ENCODE measurements at regions not wholly inside any gene's neighbourhood (a gene's known extent, or its start where the extent isn't known, plus 50 kb on each side); places are given as distances from the start of the nearest gene placed in this dataset.

DNA sequence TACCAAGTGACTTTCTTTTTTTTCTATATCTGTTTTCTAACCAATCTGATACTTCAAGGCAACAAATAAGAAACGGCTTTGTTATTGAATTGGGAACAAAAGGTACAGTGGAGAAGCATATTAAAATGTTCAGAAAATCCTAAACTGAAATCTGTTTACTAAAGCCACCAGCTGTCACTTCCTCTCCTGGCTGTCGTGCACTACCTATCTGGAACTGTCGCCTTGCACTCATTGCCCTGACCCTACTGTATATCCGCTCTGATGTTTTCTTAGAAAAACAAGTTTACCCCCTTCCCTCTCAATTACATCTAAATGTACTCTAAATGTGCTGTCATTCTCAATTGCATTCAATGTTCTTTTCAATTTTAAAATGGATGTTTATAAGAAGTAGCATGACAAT, 439.8 kb upstream of the ARRDC4 start:
- DNase-seq: no peak
- Histone ChIP-seq H3K4me2 (ENCODE audit: low read depth, low read length) (no peak overlapping the region), H4K20me1 (ENCODE audit: insufficient read depth, low read length) (no peaks in the 10 kb centered on the region), H3K4me3 (ENCODE audit: low read length) (no peak overlapping the region), H3K36me3 (replicated peaks; ENCODE audit: insufficient read depth, low read length) (no peaks in the 10 kb centered on the region), H3F3A (ENCODE audit: insufficient read depth, low read length) (no peaks in the 10 kb centered on the region), H3K9me3 (replicated peaks; ENCODE audit: insufficient read depth, low read length) (no peaks in the 10 kb centered on the region), H3K4me1 (ENCODE audit: low read length) (no peaks in the 10 kb centered on the region), H3K79me2 (ENCODE audit: low read length) (no peaks in the 10 kb centered on the region), H2AFZ (ENCODE audit: low read length) (no peak overlapping the region), H3K27ac (ENCODE audit: low read length) (no peak overlapping the region), H3K27me3 (replicated peaks; ENCODE audit: insufficient read depth, low read length) (no peaks in the 10 kb centered on the region), H3K9me2 (replicated peaks; ENCODE audit: insufficient read depth, low read length) (no peaks in the 10 kb centered on the region), H3K9ac (ENCODE audit: low read length) (no peak overlapping the region)
- TF ChIP-seq, protein P1, sequence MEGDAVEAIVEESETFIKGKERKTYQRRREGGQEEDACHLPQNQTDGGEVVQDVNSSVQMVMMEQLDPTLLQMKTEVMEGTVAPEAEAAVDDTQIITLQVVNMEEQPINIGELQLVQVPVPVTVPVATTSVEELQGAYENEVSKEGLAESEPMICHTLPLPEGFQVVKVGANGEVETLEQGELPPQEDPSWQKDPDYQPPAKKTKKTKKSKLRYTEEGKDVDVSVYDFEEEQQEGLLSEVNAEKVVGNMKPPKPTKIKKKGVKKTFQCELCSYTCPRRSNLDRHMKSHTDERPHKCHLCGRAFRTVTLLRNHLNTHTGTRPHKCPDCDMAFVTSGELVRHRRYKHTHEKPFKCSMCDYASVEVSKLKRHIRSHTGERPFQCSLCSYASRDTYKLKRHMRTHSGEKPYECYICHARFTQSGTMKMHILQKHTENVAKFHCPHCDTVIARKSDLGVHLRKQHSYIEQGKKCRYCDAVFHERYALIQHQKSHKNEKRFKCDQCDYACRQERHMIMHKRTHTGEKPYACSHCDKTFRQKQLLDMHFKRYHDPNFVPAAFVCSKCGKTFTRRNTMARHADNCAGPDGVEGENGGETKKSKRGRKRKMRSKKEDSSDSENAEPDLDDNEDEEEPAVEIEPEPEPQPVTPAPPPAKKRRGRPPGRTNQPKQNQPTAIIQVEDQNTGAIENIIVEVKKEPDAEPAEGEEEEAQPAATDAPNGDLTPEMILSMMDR (IDR thresholded peaks at IDR 0.05; ENCODE audit: low read length): no peak
- TF ChIP-seq EZH2 (optimal IDR thresholded peaks at IDR 0.05; ENCODE audit: low read depth, low read length) (no peak), EZH2phosphoT487 (IDR thresholded peaks at IDR 0.05; ENCODE audit: low read length) (no peak)

DNA sequence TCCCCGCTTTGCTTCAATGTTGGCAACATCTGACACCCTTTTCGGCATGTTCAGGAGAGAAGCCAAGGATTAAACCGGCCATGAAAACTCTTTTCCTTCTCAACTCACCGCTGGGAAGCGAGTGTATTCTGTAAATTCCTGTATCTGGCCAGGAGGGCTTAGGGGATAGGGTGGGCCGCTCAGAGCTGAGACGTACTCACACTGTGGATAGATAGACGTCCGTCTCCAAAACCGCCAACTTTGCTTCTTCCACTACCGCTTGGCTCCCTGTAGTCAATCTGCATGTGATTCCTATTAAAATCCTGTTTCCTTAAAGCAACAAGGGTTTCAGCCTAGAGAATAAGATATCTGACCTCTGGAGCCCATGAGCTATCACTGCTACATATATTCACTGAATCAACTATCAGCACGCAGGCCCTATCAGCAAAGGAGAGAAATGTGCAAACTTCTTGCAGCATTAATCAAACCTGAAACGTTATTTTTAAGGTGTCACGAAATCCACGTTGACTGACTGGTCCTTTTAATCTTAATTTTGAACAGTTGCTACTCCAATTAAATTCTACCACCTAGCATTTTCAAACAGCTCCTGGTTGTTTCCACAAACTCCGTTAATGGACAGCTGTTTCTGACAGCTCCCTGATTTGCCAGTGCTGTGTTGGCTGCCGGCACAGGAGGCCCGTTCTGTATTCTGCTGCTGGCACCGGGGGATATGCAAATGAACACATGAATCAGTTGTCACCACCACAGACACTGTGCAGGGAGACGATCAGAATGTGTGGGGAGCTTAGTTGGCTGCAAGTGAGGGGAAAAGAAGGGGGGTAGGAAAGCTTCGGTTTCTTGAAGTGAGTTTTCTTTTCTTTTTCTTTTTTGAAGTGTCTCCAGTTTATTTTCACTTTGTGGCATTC, 438.9 kb upstream of the ARRDC4 start:
- Histone ChIP-seq H3K9ac (ENCODE audit: low read length) (no peak overlapping the region), H3K36me3 (replicated peaks; ENCODE audit: insufficient read depth, low read length) (no peaks in the 10 kb centered on the region), H3K27ac (ENCODE audit: low read length) (no peak overlapping the region), H3K9me3 (replicated peaks; ENCODE audit: insufficient read depth, low read length) (no peaks in the 10 kb centered on the region), H3K9me2 (replicated peaks; ENCODE audit: insufficient read depth, low read length) (no peaks in the 10 kb centered on the region), H3K79me2 (ENCODE audit: low read length) (no peaks in the 10 kb centered on the region), H2AFZ (ENCODE audit: low read length) (peak overlapping the region; percentile 46; the same call in 1 of the 2 replicates), H3K27me3 (replicated peaks; ENCODE audit: insufficient read depth, low read length) (no peaks in the 10 kb centered on the region), H3K4me1 (ENCODE audit: low read length) (no peaks in the 10 kb centered on the region), H3K4me3 (ENCODE audit: low read length) (no peak overlapping the region), H4K20me1 (ENCODE audit: insufficient read depth, low read length) (no peaks in the 10 kb centered on the region), H3K4me2 (ENCODE audit: low read depth, low read length) (peak overlapping the region; percentile 21), H3F3A (ENCODE audit: insufficient read depth, low read length) (no peaks in the 10 kb centered on the region)
- DNase-seq: peak; percentile 37
- TF ChIP-seq, protein P1 (IDR thresholded peaks at IDR 0.05; ENCODE audit: low read length): no peak
- TF ChIP-seq EZH2phosphoT487 (IDR thresholded peaks at IDR 0.05; ENCODE audit: low read length) (no peak), EZH2 (optimal IDR thresholded peaks at IDR 0.05; ENCODE audit: low read depth, low read length) (no peak)

DNA sequence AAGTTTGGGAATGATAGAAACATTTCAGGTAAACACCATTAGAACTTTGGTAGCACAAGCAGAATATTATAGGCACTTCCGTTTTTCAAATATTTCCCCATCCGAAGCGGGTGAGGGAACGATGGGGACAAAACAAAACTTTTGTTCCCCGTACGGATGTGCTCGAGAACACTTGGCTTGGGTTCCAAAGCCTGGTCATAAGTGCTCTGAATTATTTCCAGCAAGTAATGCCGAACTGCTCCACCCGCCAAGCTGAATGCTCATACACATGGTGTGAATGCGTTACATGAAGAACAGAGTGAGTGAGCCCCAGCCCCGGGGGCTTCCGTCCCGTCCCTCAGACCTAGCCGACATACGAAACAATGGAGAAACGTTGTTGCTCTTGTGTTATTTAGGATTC, 438.2 kb upstream of the ARRDC4 start:
- H3K9ac ChIP-seq (ENCODE audit: low read length): no peak overlapping the region
- H3K27ac ChIP-seq (ENCODE audit: low read length): no peak overlapping the region
- no peak for DNase-seq
- H3K9me3 ChIP-seq (replicated peaks; ENCODE audit: insufficient read depth, low read length): no peaks in the 10 kb centered on the region
- no peak overlapping the region for H3K4me3 ChIP-seq (ENCODE audit: low read length)
- no peaks in the 10 kb centered on the region for H3K79me2 ChIP-seq (ENCODE audit: low read length)
- H2AFZ ChIP-seq (ENCODE audit: low read length): peak overlapping the region; percentile 46; the same call in 1 of the 2 replicates
- H3K4me2 ChIP-seq (ENCODE audit: low read depth, low read length): peak overlapping the region; percentile 21
- no peaks in the 10 kb centered on the region for H3K9me2 ChIP-seq (replicated peaks; ENCODE audit: insufficient read depth, low read length)
- H3K4me1 ChIP-seq (ENCODE audit: low read length): no peaks in the 10 kb centered on the region
- no peaks in the 10 kb centered on the region for H4K20me1 ChIP-seq (ENCODE audit: insufficient read depth, low read length)
- no peaks in the 10 kb centered on the region for H3K27me3 ChIP-seq (replicated peaks; ENCODE audit: insufficient read depth, low read length)
- no peaks in the 10 kb centered on the region for H3F3A ChIP-seq (ENCODE audit: insufficient read depth, low read length)
- H3K36me3 ChIP-seq (replicated peaks; ENCODE audit: insufficient read depth, low read length): no peaks in the 10 kb centered on the region
- no peak for TF ChIP-seq EZH2 (optimal IDR thresholded peaks at IDR 0.05; ENCODE audit: low read depth, low read length)
- no peak for TF ChIP-seq EZH2phosphoT487 (IDR thresholded peaks at IDR 0.05; ENCODE audit: low read length)
- TF ChIP-seq, protein P1 (IDR thresholded peaks at IDR 0.05; ENCODE audit: low read length): no peak

Measured in MM.1S (cell line).